ENCODE measurements at regions not wholly inside any gene's neighbourhood (a gene's known extent, or its start where the extent isn't known, plus 50 kb on each side); places are given as distances from the start of the nearest gene placed in this dataset.

GRCh38 chr10:35706959-35707358 is 64.9 kb upstream of the FZD8 start:
- DNase-seq, result no peak

GRCh38 chr10:35705671-35706070 is 63.6 kb upstream of the FZD8 start:
- DNase-seq, result no peak

- DNase-seq, result no peak
These were observed 63.0 kb upstream of the FZD8 start for GRCh38 chr10:35705051-35705450.

GRCh38 chr10:35704401-35704800 is 62.3 kb upstream of the FZD8 start:
- DNase-seq, result no peak

- no peak for DNase-seq
These were observed 58.4 kb upstream of the FZD8 start for GRCh38 chr10:35700487-35700882.

- DNase-seq, result no peak
These were observed 57.9 kb upstream of the FZD8 start for GRCh38 chr10:35699848-35700486.

GRCh38 chr10:35696392-35697287 is 54.5 kb upstream of the FZD8 start:
- DNase-seq, result no peak

GRCh38 chr10:35693800-35694199 is 51.7 kb upstream of the FZD8 start:
- no peak for DNase-seq

Measured in NCI-H526 treated with DMSO at 0.1 percent for 48 hours (cell line).